NCI-H2029 (cell line): ENCODE measurements at regions not wholly inside any gene's neighbourhood (a gene's known extent, or its start where the extent isn't known, plus 50 kb on each side); places are given as distances from the start of the nearest gene placed in this dataset.

Experiments used
- DNase-seq: peaks from one replicate; lab custom pipeline; 2025; lab: John Stamatoyannopoulos, UW

GRCh38 chr5:165928971-165929370, 2362.5 kb upstream of the WWC1 start:
- DNase-seq = no peak

- no peak for DNase-seq
These were observed 2350.9 kb upstream of the WWC1 start for GRCh38 chr5:165940541-165940940.

DNA sequence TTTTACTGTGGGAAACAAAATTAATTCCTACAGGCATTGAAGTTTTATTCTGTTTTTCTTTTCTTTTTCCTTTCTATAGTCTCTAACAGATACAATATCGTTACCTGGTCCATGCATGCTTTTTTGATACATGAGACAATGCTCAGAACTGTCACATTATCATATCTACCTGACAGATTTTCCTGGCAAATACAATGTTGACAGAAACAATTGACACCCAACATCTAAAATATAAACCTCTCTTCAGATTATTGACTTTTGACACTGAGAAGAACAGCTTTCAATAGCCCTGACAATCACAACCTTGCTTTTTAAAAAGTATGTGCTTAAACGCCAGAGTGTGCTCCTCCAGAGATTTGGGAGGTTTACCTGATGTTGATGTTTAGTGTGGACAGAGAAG, 2334.6 kb upstream of the WWC1 start:
- no peak for DNase-seq

- DNase-seq = no peak
These were observed 2309.8 kb upstream of the WWC1 start for GRCh38 chr5:165981671-165982070.

- DNase-seq = no peak
These were observed 2295.1 kb upstream of the WWC1 start for GRCh38 chr5:165996201-165996875.

DNA sequence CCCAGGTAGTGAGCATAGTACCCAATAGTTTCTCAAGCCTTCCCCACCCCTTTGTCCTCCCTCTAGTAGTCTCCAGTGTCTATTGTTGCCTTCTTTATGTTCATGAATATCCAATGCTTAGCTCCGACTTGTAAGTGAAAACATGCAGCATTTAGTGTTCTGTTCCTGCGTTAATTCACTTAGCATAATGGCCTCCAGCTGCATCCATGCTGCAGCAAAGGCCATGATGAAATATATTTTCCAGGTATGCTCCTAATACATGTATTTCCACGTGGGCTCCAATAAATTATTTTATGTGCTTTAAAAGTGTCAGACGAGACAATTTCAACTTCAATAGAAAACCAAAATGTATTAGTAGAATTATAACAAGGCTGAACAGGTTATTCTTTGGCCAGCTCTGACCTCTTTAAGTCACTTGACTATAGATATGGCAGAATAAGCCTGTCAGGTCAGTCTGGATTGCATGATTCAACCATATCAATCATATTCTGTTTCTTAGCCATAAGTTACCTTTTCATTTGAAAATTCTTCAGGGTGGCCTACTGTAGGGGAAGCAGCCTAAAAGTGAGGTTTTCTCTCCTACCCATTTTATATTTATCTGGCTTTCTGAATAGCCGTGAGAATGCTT, 2291.6 kb upstream of the WWC1 start:
- DNase-seq = no peak

GRCh38 chr5:166004006-166004405, 2287.4 kb upstream of the WWC1 start:
- no peak for DNase-seq

DNA sequence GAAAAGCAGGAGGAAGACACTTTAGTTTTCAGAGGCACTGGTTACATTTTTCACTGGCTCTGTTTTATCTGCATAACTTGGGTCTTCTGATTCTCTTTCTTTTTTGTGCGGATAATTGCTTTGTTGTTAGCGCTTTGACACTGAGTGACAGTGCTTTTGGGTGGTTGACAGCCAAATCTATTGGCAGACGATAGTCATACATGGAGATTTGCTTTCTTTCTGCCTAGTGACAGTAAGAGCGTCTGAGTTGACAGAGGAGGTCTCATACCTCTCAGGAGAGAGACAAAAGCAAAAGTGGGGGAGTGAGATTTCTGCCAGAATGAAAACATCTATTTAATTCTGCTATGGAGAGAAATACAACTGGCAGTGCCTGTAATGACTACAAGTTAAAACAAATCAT, 2278.0 kb upstream of the WWC1 start:
- no peak for DNase-seq

DNA sequence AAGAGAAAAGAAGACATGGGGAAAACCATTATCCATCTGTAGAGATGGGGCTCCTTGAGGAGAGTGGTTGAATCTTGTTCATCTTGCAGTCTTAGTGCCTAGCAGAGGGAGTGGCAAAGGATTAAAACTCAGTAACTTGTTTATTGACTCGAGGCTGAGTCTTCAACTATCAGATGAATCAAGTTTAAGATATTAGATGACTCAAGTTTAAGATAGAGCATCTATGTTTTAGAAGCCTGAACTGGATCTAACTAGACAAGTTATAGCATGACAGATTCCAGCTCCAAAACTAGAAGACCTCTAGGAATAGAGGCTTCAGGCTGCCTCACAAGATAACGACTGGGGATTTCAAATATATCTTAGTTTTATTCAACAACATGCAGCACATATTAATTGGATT, 2277.2 kb upstream of the WWC1 start:
- no peak for DNase-seq

- no peak for DNase-seq
These were observed 2272.7 kb upstream of the WWC1 start for GRCh38 chr5:166018716-166019115.

DNA sequence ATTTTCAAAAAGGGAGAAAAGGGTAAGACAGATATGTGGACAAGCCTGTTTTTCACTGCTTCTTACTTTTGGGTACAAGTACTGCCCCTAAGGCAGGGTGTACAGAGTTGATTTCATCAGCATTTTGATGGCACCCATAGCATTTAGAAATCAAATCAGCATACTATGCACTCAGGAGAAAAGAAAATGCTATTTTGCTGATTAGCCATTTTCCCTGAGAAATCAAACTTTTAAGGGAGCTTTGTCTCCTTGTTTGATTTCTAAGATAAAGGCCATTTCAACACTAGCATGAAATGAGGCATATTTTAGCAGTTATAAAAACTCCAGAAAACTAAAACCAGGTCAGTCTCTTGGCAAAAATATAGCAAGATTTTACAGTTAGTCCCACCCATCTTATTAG, 2269.4 kb upstream of the WWC1 start:
- no peak for DNase-seq

DNA sequence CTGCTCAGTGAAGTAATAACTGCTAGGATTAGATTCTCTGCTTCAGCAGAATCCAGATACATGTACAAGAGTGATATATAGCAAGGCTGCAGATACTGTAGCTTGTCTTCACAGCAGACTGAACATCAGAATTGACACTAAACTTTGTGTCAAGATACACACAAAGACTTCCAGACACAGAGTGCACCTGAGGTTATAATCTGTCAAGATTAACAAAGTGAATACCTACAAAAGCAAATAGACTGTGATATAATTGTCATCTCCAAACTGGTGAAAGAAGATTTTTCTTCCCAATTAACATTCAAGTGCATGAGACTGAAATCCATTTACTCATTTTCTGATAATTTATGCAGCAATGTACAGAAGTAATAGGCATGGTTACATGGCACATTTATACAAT, 2266.5 kb upstream of the WWC1 start:
- DNase-seq = no peak

- DNase-seq = no peak
These were observed 2263.9 kb upstream of the WWC1 start for GRCh38 chr5:166027582-166027981.

DNA sequence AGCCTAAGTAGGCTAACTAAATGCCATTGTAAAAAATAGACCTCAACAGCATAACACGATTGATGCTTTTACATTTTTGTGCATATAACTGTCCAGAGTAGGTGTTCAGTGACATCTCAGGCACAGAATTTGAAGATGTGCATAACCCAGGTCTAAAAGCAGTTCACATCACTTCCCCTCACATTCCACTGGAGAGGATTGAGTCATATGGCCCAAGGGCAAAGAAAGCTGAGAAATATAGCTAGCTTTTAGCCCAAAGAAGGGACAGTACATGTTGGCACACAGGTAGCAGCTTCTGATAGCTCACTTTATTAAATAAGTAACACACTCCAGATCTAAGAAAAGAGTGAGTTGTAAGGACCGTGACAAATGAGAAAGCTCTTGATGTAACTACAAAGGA, 2259.5 kb upstream of the WWC1 start:
- DNase-seq = no peak

GRCh38 chr5:166032601-166033000, 2258.8 kb upstream of the WWC1 start:
- no peak for DNase-seq

DNA sequence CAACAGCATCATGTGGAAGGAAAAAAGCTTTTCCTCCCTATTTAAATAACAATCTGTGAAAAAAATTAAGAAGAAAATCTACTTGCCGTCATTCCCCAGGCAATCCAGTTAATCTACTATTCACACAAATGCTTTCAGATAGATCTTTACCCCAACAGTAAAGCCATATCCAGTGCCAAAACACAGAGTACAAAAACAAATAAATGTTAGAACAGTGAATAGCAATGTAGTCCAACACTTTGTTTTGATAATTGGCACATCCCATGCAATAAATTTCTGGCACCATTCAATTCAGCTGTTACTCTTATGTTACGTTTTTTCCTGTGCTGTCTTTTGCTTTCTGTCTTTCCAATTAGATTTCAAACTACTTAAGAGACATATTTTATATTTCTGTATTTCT, 2245.5 kb upstream of the WWC1 start:
- no peak for DNase-seq

DNA sequence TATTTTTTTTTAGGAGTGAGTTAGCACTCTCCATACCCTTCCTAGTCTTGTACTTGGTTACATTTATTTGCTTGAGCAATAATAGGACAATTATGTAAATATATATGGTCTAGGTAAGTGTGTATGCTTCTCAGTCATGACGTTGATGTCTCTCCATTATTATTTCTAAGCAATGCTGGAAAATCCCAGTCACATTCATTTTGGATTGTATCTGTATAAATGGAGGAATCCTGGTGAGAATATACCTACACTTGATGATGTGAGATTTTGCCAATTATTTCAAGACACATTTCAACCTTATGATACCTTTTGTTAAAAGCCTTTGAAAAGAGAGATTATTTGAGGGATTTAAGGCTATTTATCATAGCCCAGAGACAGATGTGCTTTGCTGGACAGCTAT, 2244.5 kb upstream of the WWC1 start:
- no peak for DNase-seq

GRCh38 chr5:166050531-166050930, 2240.9 kb upstream of the WWC1 start:
- DNase-seq = no peak

GRCh38 chr5:166058660-166059059, 2232.8 kb upstream of the WWC1 start:
- DNase-seq = no peak

- no peak for DNase-seq
These were observed 2229.4 kb upstream of the WWC1 start for GRCh38 chr5:166062094-166062493.

- no peak for DNase-seq
These were observed 2228.7 kb upstream of the WWC1 start for GRCh38 chr5:166062719-166063118.

DNA sequence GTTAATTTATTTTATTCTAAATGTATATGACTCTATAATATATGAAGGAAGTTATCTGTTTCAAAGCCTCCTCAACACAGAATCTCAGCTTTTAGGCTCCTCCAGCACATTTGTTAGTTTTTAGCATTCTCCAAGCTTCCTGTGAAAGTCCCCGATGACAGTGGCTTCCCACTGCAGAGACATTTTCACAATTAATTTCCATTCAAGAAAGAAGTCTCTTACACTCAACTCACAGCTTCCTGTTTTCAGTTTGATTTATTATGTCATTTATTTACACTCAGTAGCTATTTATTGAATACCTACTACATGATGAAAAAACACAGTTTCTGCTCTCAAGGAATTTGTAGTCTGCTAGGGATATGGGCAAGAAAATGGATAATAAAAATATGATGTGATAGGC, 2228.2 kb upstream of the WWC1 start:
- no peak for DNase-seq

GRCh38 chr5:166068547-166069335, 2222.7 kb upstream of the WWC1 start:
- DNase-seq = no peak
